A549 (cell line): ENCODE measurements at regions not wholly inside any gene's neighbourhood (a gene's known extent, or its start where the extent isn't known, plus 50 kb on each side); places are given as distances from the start of the nearest gene placed in this dataset.

ENCODE experiments used
- ATAC-seq, 2 experiments: fragments of 200-7000 bp in 1 of 2; fragments of >200 bp in 1 of 2; cut with Nextera tagmentation in 1 of 2; cut with Tn5 transposase in 1 of 2; 3 replicates each; pipeline versions ENCODE4 v1.8.0 to v1.9.1; 2018 to 2020; ENCODE audit warnings: mild to moderate bottlenecking in 1 of 2, moderate library complexity in 1 of 2
- CTCF ChIA-PET: fragments of 300-600 bp; sonication (Branson Sonifier 250); formaldehyde crosslinking; extraction: SDS; loops from one replicate; lab custom pipeline; 2021; ENCODE audit warnings: antibody characterized with exemption, inconsistent platforms; lab: Yijun Ruan, JAX
- POLR2A ChIA-PET: fragments of 350-600 bp; formaldehyde crosslinking; extraction: SDS; loops from one replicate; lab custom pipeline; 2021; ENCODE audit warnings: antibody characterized with exemption, inconsistent platforms; lab: Yijun Ruan, JAX
- DNase-seq, 2 experiments: peaks; one replicate each; pipeline versions ENCODE4 v3.0.0 to v3.0.0-alpha.2; 2011 to 2016; ENCODE audit warnings: low read depth in 1 of 2, low spot score in 1 of 2
- FAIRE-seq: peaks from 2 replicates; lab custom pipeline; 2011; peaks lifted over from hg19 to GRCh38; lab: Jason Lieb, UNC
- H3K27ac ChIP-seq, 2 experiments: fragments of >200 bp; sonication (Bioruptor Twin); formaldehyde crosslinking; 3 replicates each; pipeline ENCODE4 v1.5.1; 2016 to 2017
- H3K4me1 ChIP-seq: fragments of >200 bp; sonication (Bioruptor Twin); formaldehyde crosslinking; 3 replicates; pipeline ENCODE4 v1.6.1; 2016
- H3K4me2 ChIP-seq: fragments of >200 bp; sonication (Bioruptor Twin); formaldehyde crosslinking; 3 replicates; pipeline ENCODE4 v1.6.1; 2016
- H3K4me3 ChIP-seq: fragments of >200 bp; sonication (Bioruptor Twin); formaldehyde crosslinking; 3 replicates; pipeline ENCODE4 v1.5.1; 2016
- H3K9me3 ChIP-seq: fragments of >200 bp; sonication (Bioruptor Twin); formaldehyde crosslinking; 3 replicates; pipeline ENCODE4 v1.6.1; 2016
- BHLHE40 ChIP-seq: IDR thresholded peaks from 2 replicates; pipeline ENCODE4 v1.6.1; 2012; ENCODE audit warnings: low read depth, low read length, inconsistent platforms
- CEBPB ChIP-seq, 2 experiments: fragments of >200 bp in 1 of 2; sonication (Bioruptor Twin) in 1 of 2; formaldehyde crosslinking in 1 of 2; IDR thresholded peaks; 2 replicates each; pipeline ENCODE4 v1.6.1; 2012 to 2016
- CHD4 ChIP-seq: fragments of 200-600 bp; sonication (generic); IDR thresholded peaks from 2 replicates; pipeline ENCODE4 v1.6.1; 2016; ENCODE audit warnings: antibody characterized with exemption, mild to moderate bottlenecking, borderline replicate concordance
- ESRRA ChIP-seq: fragments of 150-350 bp; IDR thresholded peaks from 2 replicates; pipeline ENCODE4 v1.6.1; 2014; ENCODE audit warnings: mild to moderate bottlenecking, low read length, borderline replicate concordance
- FOSB ChIP-seq: fragments of 250-450 bp; sonication (Bioruptor Pico); IDR thresholded peaks from 2 replicates; pipeline ENCODE4 v1.5.0; 2020; ENCODE audit warnings: mild to moderate bottlenecking, moderate library complexity
- FOSL2 ChIP-seq, 2 experiments: fragments of 450-650 bp in 1 of 2; fragments of >200 bp in 1 of 2; sonication (Bioruptor Twin) in 1 of 2; formaldehyde crosslinking; IDR thresholded peaks; 2 replicates each; pipeline versions ENCODE4 v1.5.0 to v1.6.1; 2016 to 2020; ENCODE audit warnings: mild to moderate bottlenecking in 1 of 2, moderate library complexity in 1 of 2
- GATA3 ChIP-seq: IDR thresholded peaks from 2 replicates; pipeline ENCODE4 v1.6.1; 2012; ENCODE audit warnings: borderline replicate concordance
- HEYL ChIP-seq: fragments of 250-450 bp; sonication (Bioruptor Pico); IDR thresholded peaks from 2 replicates; pipeline ENCODE4 v1.8.0; 2021; ENCODE audit warnings: mild to moderate bottlenecking, moderate library complexity
- HOXB13 ChIP-seq: fragments of 250-450 bp; sonication (Bioruptor Pico); IDR thresholded peaks from 2 replicates; pipeline ENCODE4 v1.5.0; 2020; ENCODE audit warnings: low read depth, mild to moderate bottlenecking, moderate library complexity
- HOXB5 ChIP-seq: fragments of 250-450 bp; sonication (Bioruptor Pico); IDR thresholded peaks from 2 replicates; pipeline ENCODE4 v1.5.0; 2020; ENCODE audit warnings: mild to moderate bottlenecking, moderate library complexity
- JUN ChIP-seq, 2 experiments: fragments of >200 bp; sonication (Bioruptor Twin); formaldehyde crosslinking; IDR thresholded peaks; 2 replicates in 1 of 2; 3 replicates in 1 of 2; pipeline ENCODE4 v1.6.1; 2016 to 2017
- NR3C1 ChIP-seq: fragments of >200 bp; sonication (Bioruptor Twin); formaldehyde crosslinking; IDR thresholded peaks from 3 replicates; pipeline ENCODE4 v1.6.1; 2017
- PHF8 ChIP-seq: fragments of 200-600 bp; sonication (generic); IDR thresholded peaks from 2 replicates; pipeline ENCODE4 v1.6.1; 2016; ENCODE audit warnings: low read depth, mild to moderate bottlenecking, antibody characterized with exemption, moderate library complexity, borderline replicate concordance
- RAD21 ChIP-seq, 2 experiments: fragments of >200 bp in 1 of 2; sonication (Bioruptor Twin) in 1 of 2; formaldehyde crosslinking in 1 of 2; IDR thresholded peaks in 1 of 2; conservative IDR thresholded peaks in 1 of 2; 2 replicates in 1 of 2; 3 replicates in 1 of 2; pipeline ENCODE4 v1.6.1; 2012 to 2018; ENCODE audit warnings: inconsistent platforms in 1 of 2
- RARB ChIP-seq: fragments of 250-450 bp; sonication (Bioruptor Pico); IDR thresholded peaks from 2 replicates; pipeline ENCODE4 v1.8.0; 2021; ENCODE audit warnings: mild to moderate bottlenecking, moderate library complexity
- RFX5 ChIP-seq: fragments of 450-650 bp; IDR thresholded peaks from 2 replicates; pipeline ENCODE4 v1.7.1; 2014; ENCODE audit warnings: antibody characterized with exemption, mild to moderate bottlenecking, moderate library complexity
- RNF2 ChIP-seq: fragments of 200-600 bp; sonication (generic); IDR thresholded peaks from 2 replicates; pipeline ENCODE4 v1.6.1; 2016; ENCODE audit warnings: low read depth, mild to moderate bottlenecking, antibody characterized with exemption, moderate library complexity, borderline replicate concordance
- TP53 ChIP-seq: fragments of 250-450 bp; sonication (Bioruptor Pico); IDR thresholded peaks from 2 replicates; pipeline ENCODE4 v1.5.0; 2021; ENCODE audit warnings: mild to moderate bottlenecking, moderate library complexity
- ZC3H11A ChIP-seq: fragments of 450-650 bp; IDR thresholded peaks from 2 replicates; pipeline ENCODE4 v1.6.1; 2014; ENCODE audit warnings: antibody characterized with exemption, mild to moderate bottlenecking
- ZSCAN20 ChIP-seq: fragments of 250-450 bp; sonication (Bioruptor Pico); IDR thresholded peaks from 2 replicates; pipeline ENCODE4 v1.8.0; 2022; ENCODE audit warnings: mild to moderate bottlenecking, moderate library complexity
- WGBS: methylation state at CpG from one replicate; pipeline ENCODE4 v1.1.6; 2017; ENCODE audit errors: missing lambda C conversion rate; 5-methylcytosine and 5-hydroxymethylcytosine counted together
- TF ChIP-seq, protein P1 (sequence below): fragments of 200-600 bp; sonication (generic); IDR thresholded peaks from 2 replicates; pipeline ENCODE4 v1.6.1; 2016; ENCODE audit warnings: antibody characterized with exemption, mild to moderate bottlenecking, moderate library complexity
- TF ChIP-seq, protein P2 (sequence below): fragments of >200 bp; sonication (Bioruptor Twin); formaldehyde crosslinking; IDR thresholded peaks from 2 replicates; pipeline ENCODE4 v1.6.1; 2016
- TF ChIP-seq, protein P3 (sequence below): fragments of >200 bp; sonication (Bioruptor Twin); formaldehyde crosslinking; IDR thresholded peaks from 3 replicates; pipeline ENCODE4 v1.5.1; 2016
- TF ChIP-seq, protein P4 (sequence below): fragments of 250-450 bp; sonication (Bioruptor Pico); IDR thresholded peaks from 2 replicates; pipeline ENCODE4 v1.5.0; 2021; ENCODE audit warnings: mild to moderate bottlenecking, moderate library complexity, borderline replicate concordance

DNA sequence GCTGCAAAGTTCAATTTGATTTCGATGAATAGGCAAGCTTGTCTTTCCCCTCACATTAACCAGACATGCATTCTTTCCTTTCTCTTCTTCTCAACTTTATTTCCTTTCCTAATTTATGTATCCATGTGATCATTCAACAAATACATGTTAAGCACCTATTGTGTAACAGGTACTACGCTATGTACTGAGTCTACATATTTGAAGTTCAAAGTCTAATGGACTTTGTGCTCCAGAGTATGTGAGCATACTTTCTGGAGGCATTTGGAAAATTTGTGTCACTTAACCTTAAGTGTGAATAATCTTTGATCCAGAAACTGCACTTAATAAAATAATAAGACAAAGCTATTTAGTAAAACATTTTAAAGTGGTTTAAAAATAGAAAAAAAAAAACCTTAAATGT lies 675.3 kb upstream of the CT83 start:
- POLR2A ChIA-PET = no interaction called here
- TF ChIP-seq JUN (IDR thresholded peaks at IDR 0.05) = no peak
- TF ChIP-seq FOSL2 (IDR thresholded peaks at IDR 0.05) = no peak
- TF ChIP-seq FOSL2 (CRISPR knock-in tag; IDR thresholded peaks at IDR 0.05) = no peak
- TF ChIP-seq, protein P1, sequence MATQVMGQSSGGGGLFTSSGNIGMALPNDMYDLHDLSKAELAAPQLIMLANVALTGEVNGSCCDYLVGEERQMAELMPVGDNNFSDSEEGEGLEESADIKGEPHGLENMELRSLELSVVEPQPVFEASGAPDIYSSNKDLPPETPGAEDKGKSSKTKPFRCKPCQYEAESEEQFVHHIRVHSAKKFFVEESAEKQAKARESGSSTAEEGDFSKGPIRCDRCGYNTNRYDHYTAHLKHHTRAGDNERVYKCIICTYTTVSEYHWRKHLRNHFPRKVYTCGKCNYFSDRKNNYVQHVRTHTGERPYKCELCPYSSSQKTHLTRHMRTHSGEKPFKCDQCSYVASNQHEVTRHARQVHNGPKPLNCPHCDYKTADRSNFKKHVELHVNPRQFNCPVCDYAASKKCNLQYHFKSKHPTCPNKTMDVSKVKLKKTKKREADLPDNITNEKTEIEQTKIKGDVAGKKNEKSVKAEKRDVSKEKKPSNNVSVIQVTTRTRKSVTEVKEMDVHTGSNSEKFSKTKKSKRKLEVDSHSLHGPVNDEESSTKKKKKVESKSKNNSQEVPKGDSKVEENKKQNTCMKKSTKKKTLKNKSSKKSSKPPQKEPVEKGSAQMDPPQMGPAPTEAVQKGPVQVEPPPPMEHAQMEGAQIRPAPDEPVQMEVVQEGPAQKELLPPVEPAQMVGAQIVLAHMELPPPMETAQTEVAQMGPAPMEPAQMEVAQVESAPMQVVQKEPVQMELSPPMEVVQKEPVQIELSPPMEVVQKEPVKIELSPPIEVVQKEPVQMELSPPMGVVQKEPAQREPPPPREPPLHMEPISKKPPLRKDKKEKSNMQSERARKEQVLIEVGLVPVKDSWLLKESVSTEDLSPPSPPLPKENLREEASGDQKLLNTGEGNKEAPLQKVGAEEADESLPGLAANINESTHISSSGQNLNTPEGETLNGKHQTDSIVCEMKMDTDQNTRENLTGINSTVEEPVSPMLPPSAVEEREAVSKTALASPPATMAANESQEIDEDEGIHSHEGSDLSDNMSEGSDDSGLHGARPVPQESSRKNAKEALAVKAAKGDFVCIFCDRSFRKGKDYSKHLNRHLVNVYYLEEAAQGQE = no peak
- TF ChIP-seq ZSCAN20 (CRISPR knock-in tag) = no peak
- CTCF ChIA-PET = no interaction called here
- no peak overlapping the region for H3K4me3 ChIP-seq
- WGBS = 4% methylated on average over 2 of the region's 2 CpGs
- no peaks in the 10 kb centered on the region for H3K4me1 ChIP-seq
- DNase-seq (no peak), ATAC-seq (no peak), FAIRE-seq (no peak)
- H3K4me2 ChIP-seq = no peak overlapping the region
- H3K9me3 ChIP-seq = no peaks in the 10 kb centered on the region
- no peak overlapping the region for H3K27ac ChIP-seq

DNA sequence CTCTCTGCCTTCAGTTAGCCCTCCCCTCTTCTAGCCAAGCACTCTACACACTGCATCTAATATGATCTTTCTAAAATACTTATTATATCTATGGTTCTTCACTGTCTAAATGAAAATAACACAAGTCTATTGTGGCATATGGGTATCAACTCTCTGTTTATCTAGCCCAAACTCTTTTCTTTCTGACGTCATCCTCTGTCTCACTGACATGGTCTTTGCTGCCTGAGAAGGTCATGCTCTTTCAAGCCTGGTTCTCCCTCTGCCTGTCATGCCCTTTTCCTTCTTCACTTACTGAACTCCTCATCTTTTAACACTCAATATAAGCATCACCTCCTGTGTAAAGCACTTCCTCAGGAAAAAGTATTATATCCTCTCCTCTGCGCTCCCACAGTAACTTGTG lies 672.2 kb upstream of the CT83 start:
- POLR2A ChIA-PET = no interaction called here

DNA sequence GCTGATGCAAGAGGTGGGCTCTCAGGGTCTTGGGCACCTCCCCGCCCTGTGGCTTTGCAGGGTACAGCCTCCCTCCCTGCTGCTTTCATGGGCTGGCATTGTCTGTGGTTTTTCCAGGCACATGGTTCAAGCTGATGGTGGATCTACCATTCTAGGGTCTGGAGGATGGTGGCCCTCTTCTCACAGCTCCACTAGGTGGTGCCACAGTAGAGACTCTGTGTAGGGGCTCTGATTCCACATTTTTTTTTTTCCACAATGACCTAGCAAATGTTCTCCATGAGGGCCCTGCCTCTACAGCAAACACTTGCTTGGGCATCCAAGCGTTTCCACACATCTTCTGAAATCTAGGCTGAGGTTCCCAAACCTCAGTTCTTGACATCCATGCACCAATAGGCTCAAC lies 657.9 kb upstream of the CT83 start:
- FAIRE-seq (no peak), DNase-seq (no peak), ATAC-seq (no peak)
- Histone ChIP-seq H3K4me1 (no peaks in the 10 kb centered on the region), H3K4me3 (no peak overlapping the region), H3K4me2 (no peak overlapping the region), H3K9me3 (no peaks in the 10 kb centered on the region), H3K27ac (no peak overlapping the region)
- CTCF ChIA-PET = no interaction called here
- POLR2A ChIA-PET = no interaction called here
- 0% methylated on average over 1 of the region's 2 CpGs for WGBS
- TF ChIP-seq CEBPB (IDR thresholded peaks at IDR 0.05) = no peak
- TF ChIP-seq RARB (CRISPR knock-in tag) = no peak
- no peak for TF ChIP-seq RNF2
- no peak for TF ChIP-seq RFX5
- TF ChIP-seq ZSCAN20 (CRISPR knock-in tag) = no peak

More for the DNA sequence above, 672.2 kb upstream of the CT83 start:
- Histone ChIP-seq H3K9me3 (no peaks in the 10 kb centered on the region), H3K4me3 (no peak overlapping the region), H3K27ac (no peak overlapping the region), H3K4me1 (no peaks in the 10 kb centered on the region), H3K4me2 (no peak overlapping the region)
- no peak for TF ChIP-seq FOSB (CRISPR knock-in tag)
- TF ChIP-seq ZSCAN20 (CRISPR knock-in tag) = no peak
- TF ChIP-seq ZC3H11A = no peak
- TF ChIP-seq ESRRA = no peak
- no peak for TF ChIP-seq GATA3
- no peak for TF ChIP-seq RAD21 (conservative IDR thresholded peaks at IDR 0.05 in 1 of 2, IDR thresholded peaks at IDR 0.05 in 1 of 2)
- TF ChIP-seq HOXB5 (CRISPR knock-in tag) = no peak
- TF ChIP-seq HOXB13 (CRISPR knock-in tag) = no peak
- no peak for TF ChIP-seq TP53
- TF ChIP-seq, protein P2, sequence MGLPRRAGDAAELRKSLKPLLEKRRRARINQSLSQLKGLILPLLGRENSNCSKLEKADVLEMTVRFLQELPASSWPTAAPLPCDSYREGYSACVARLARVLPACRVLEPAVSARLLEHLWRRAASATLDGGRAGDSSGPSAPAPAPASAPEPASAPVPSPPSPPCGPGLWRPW = no peak
- no peak for TF ChIP-seq NR3C1
- no peak for TF ChIP-seq BHLHE40
- TF ChIP-seq CHD4 = no peak
- TF ChIP-seq, protein P3, sequence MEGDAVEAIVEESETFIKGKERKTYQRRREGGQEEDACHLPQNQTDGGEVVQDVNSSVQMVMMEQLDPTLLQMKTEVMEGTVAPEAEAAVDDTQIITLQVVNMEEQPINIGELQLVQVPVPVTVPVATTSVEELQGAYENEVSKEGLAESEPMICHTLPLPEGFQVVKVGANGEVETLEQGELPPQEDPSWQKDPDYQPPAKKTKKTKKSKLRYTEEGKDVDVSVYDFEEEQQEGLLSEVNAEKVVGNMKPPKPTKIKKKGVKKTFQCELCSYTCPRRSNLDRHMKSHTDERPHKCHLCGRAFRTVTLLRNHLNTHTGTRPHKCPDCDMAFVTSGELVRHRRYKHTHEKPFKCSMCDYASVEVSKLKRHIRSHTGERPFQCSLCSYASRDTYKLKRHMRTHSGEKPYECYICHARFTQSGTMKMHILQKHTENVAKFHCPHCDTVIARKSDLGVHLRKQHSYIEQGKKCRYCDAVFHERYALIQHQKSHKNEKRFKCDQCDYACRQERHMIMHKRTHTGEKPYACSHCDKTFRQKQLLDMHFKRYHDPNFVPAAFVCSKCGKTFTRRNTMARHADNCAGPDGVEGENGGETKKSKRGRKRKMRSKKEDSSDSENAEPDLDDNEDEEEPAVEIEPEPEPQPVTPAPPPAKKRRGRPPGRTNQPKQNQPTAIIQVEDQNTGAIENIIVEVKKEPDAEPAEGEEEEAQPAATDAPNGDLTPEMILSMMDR = no peak
- TF ChIP-seq, protein P4, sequence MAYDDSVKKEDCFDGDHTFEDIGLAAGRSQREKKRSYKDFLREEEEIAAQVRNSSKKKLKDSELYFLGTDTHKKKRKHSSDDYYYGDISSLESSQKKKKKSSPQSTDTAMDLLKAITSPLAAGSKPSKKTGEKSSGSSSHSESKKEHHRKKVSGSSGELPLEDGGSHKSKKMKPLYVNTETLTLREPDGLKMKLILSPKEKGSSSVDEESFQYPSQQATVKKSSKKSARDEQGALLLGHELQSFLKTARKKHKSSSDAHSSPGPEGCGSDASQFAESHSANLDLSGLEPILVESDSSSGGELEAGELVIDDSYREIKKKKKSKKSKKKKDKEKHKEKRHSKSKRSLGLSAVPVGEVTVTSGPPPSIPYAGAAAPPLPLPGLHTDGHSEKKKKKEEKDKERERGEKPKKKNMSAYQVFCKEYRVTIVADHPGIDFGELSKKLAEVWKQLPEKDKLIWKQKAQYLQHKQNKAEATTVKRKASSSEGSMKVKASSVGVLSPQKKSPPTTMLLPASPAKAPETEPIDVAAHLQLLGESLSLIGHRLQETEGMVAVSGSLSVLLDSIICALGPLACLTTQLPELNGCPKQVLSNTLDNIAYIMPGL (CRISPR knock-in tag) = no peak
- no peak for TF ChIP-seq PHF8
- TF ChIP-seq HEYL (CRISPR knock-in tag) = no peak
- FAIRE-seq (no peak), ATAC-seq (no peak), DNase-seq (no peak)
- CTCF ChIA-PET = no interaction called here
- 5% methylated on average over 2 of the region's 2 CpGs for WGBS
